ENCODE measurements at regions not wholly inside any gene's neighbourhood (a gene's known extent, or its start where the extent isn't known, plus 50 kb on each side); places are given as distances from the start of the nearest gene placed in this dataset.
A peak's percentile ranks its signal among the peaks of the same experiment; 100 is the strongest.

DNA sequence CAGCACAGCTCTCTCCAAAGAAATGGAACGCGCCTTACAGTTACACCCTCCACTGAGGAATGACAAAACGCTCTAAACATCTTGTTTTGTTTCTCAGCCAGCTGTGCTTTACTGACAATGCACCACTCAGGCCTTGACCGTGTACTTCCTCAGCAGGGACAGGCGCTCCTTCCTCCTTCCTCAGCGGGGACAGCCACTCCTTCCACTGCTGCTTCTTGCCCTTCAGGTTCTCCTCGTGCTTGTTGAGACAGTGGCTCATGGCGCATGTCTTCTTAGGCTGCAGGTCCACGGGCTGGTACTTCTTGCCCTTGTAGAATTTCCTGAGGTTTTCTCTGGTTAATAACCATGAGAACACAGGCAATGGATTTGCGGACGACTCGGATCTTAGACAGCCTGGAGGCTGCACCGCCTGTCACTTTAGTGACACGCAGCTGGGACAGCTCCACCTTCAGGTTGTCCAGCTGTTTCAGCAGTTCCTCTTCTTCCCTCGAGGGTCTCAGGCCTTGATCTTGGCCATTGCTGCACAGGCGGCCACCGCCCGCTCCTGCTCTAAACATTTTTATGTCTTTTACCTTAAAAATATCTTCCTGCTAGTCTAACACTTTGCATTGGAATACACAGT lies 613.8 kb downstream of the BRD1 start:
- DNase-seq = no peak

DNA sequence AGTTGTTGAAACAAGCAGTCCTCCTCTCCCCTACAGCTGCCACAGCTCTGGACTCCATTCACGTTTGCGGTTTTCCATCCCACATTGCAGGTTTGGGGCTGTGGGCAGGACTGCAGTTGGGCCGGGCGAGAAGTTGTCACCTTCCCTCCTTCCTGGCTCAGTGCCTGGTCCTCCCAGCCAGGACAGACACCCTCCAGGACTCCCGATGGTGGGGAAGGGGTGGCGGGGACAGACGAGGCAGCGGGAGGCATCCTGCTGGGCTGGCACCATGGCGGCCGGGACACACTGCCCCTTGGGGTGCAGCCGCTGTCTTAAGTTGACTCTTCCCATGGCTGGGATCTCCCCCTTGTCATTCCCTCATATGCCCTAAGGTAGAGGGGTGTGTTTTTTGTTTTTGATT lies 615.2 kb downstream of the BRD1 start:
- no peak for DNase-seq

- DNase-seq = no peak
Observed at GRCh38 chr22:49212002-49212401, 615.7 kb downstream of the BRD1 start.

DNA sequence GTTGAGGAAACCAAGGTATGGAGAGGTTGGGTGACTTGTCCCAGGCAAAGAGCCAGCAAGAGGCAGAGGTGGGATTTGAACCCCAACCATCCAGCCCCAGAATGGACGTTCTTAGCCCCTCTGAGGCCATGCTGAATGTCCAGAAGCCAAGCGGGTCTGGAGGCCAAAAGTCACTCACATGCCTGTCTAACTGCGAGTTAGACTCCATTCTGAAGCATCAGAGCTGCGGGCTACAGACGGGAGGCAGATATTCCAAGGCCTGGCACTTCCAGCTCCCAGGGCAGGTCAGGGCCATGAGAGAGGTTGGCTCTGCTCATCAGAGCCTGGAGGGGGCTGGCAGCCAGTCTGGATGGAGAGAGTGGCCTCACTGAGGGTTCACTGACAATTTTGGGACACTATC lies 616.5 kb downstream of the BRD1 start:
- DNase-seq = no peak

- DNase-seq = no peak
Observed at GRCh38 chr22:49210606-49211005, 617.1 kb downstream of the BRD1 start.

GRCh38 chr22:49209452-49210195 lies 618.0 kb downstream of the BRD1 start:
- DNase-seq = peak; percentile 73

DNA sequence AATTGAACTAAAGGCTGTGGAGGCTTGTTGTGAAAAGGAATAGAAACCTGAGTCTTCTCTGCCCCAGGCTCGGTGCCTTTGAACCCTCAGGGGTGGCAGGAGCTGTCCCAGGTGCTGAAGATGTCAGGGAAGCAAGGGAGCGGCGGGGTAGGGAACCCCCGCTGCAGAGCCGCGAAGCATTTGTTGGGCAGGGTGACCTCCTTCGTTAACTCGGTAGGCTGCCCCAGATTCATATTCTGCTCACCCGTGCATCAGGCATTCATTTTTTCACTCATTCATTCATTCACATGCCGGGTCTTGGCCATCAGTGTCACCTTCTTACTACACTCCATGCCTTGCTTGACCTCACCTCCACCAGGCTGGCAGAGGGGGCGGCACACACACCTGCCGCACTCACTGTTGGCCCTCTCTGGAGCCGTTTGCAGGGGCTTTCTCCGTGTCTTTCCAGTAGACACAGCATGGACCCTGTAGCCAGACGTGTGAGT lies 618.9 kb downstream of the BRD1 start:
- no peak for DNase-seq

DNA sequence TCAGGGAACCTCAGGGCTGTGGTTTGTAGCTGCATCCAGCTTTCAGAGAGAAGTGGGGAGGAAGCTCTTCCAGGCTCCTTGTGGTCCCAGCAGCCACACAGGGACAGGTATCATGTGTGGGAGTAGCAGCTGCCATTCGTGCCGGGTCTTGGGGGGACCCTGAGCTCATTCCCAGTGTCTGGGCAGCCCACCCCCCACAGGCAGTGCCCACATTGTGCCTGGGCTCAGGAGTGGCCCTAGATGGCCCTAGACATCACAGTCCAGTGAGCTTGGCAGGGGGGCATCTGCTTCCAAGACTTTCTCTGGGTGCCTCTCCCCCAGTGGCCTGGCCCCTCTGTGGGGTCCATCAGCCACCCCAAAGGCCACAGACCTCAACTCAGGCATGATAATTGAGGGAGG lies 619.7 kb downstream of the BRD1 start:
- no peak for DNase-seq

DNA sequence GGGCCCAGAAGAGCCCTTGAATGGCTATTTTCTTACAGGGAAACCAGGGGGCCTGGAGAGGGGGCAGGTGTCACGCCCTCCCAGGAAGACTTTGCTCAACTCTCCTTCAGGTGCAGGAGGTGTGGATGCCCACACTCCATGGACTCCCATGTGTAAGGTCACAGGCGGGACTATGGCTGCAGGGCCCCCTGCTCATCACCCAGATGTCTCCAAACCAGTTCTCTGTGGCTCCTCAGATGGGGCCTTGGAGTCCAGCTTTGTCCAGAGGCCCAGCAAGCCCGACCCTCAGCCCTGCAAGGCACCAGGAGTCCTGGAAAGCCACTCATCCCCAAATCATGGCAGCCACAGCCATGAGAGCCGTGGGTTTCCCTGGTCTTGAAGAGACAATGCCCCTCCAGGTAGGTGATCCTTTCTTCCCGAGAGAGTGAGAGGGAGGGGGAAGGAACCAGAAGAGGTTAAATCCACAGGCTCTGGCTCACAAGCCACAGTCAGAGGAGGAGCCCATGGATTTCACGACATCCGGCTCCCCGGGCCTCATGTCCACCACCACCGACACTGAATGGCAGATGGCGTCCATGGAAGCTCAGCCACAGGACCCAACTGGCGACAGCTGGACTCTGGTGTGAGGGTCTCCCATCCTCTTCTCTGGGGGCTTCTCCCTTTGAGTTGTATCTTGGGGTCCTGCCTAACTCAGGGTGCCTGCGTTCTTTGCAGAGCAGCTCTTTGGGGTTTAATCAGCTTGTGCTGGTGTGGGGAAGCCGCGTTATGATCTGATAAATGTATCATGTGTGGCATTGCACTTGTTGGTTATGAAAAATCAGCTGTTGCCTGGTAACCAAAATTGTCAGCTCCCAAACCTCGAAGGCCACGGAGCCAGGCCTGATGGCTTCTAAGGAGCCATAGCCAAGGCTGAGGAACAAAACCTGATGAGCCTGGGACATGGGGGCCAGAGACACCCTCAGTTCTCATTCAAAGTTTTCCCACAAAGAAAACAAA lies 620.4 kb downstream of the BRD1 start:
- DNase-seq = no peak

DNA sequence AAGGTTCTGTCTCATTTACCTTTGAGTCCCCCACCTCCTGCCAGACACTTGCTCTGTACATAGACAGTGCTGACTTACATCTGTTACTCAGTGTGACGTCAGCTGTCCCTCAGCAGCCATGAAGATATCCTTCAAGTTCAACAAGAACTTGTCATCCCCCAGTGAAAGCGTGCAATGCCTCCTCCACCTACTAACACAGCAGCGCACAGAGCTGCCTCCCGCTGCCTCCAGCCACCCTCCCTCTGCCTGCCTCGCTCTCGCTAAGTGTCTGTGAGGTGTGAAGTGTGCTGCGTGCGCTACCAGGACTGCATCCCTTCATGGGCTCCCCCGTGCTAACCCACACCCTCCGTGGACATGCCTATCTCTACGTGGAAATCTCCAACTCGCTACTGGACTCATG lies 621.4 kb downstream of the BRD1 start:
- DNase-seq = no peak

DNA sequence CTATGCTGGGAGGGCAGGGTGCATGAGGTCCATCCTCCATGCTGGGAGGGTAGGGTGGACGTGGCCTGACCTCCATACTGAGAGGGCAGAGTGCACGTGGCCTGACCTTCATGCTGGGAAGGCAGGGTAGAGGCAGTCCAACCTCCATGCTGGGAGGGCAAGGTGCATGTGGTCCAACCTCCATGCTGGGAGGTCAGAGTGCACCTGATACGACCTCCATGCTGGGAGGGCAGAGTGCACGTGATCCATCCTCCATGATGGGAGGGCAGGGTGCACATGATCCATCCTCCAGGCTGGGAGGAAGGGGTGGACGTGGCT lies 622.2 kb downstream of the BRD1 start:
- no peak for DNase-seq

GRCh38 chr22:49204599-49205482 lies 622.8 kb downstream of the BRD1 start:
- DNase-seq = no peak

DNA sequence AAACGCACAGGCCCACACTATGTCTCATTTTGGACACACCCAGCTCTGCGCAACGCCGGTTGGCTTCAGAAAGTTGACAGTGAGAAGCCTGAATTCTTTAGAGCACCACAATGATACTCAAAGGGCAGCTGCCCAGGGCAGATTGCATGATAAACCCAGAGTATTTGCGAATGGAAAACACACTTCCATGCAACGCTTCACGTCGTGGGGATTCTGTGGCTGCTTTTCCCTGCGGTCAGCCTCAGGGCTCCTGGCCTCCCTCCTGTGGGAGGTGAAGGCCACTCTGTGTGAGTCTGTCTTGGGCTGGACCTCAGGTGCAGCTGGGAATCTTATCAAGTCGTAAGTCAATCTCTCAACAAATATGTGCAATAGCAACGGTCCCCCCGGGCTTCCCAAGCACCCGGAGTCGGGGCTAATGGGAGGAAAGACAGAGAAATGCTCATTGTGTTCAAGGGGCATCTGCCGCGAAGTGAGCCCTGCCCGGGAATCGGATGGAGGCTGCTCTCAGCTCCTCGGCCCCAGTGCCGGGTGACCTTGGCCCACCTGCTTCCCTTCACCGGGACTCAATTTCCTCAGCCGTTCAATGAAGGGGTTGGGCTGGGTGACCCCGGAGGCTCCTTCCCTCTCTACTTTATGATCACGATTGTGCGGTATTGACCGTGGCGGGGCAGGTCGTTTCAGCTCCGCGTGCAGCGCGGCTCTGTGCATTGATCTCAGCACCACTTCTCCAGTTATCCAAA lies 623.6 kb downstream of the BRD1 start:
- DNase-seq = no peak

GRCh38 chr22:49203091-49203858 lies 624.4 kb downstream of the BRD1 start:
- no peak for DNase-seq

DNA sequence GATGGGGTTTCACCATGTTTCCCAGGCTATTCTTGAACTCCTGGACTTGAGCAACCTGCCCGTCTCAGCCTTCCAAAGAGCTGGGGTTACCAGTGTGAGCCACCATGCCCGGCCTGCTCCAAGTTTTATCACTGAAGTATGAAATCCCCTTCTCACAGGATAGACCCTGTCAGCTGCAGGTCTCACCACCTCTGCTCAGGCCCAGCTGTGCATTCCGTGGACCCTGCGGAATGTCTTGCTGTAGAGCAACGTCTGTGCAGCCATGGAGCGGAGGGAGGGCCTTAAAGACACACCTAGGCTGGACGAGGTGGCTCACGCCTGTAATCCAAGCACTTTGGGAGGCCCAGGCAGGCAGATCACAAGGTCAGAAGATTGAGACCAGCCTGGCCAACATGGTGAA lies 625.4 kb downstream of the BRD1 start:
- no peak for DNase-seq

DNA sequence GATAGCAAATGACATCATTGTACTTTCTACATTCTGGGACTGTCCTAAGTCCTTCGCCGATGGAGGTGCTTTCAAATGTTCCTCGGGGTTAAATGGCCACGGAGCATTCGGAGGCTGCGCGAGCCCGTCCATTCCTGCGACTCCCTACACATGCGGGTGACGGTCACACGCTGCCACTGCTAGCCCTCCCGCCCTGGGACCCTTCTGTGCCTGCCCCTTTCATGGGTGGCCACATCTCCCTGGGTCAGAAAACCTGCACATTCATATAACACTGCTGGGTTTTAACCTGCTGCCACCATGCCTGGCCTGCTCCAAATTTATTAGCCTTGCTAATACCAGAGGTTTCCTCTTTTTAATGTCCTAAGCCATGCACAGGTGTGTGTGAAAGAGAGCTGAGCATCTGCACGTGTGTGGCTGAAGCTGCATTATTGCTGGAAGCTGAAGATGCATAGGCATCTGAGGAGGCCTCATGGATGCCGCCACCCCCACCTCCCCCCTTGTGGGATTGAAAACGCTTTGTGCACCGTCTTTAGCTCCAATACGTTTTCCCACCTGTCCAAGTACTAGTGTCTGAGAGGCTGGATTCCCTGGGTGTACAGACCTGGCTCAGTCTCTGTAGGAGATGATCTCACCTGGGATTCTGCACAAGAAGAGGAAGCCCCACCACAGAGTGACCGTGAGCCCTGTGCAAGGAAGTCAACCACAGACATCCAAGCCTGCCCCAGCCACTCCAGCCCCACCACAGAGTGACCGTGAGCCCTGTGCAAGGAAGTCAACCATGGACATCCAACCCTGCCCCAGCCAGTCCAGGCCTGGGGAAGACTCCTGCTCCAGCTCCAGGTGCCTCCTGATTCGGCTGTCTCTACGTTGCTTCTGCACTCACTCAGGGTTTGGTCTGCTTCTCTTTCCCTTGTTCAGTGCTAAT lies 626.4 kb downstream of the BRD1 start:
- no peak for DNase-seq

DNA sequence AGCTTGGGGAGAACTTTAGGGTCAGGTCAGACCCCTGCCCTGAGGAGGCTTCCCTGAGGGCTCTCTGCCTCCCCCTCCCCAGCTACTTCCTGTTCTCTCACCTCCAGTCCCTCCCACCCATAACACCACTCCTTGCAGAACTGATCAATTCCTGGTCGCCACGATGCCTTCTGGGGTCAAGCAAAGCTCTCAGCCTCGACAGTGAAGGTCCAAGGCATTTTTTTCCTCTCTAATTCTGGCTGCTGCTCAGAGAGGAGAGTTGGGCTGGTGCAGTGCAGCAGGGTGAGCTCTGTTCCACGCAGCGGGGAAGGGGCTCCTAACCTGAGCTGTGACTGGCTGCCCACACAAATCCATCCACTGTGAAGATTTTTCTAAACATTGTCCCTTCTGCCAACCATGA lies 628.4 kb downstream of the BRD1 start:
- no peak for DNase-seq

DNA sequence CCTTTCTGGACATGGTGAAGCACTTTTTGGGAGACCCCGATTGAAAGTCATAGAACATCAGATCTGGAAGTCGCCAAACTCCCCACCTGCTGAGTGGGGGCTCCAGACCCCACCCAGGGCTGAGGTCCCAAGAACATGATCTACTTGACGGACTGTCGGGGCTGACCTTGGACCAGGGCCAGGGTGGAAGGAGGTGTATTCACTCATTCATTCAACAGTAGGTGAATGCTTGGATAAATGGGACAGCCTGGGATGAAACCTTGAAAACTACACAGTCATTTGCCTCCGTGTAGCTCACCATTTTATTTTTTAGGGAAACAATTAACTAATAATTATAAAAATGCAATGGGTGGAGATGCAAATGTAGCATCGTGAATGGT lies 629.0 kb downstream of the BRD1 start:
- no peak for DNase-seq

DNA sequence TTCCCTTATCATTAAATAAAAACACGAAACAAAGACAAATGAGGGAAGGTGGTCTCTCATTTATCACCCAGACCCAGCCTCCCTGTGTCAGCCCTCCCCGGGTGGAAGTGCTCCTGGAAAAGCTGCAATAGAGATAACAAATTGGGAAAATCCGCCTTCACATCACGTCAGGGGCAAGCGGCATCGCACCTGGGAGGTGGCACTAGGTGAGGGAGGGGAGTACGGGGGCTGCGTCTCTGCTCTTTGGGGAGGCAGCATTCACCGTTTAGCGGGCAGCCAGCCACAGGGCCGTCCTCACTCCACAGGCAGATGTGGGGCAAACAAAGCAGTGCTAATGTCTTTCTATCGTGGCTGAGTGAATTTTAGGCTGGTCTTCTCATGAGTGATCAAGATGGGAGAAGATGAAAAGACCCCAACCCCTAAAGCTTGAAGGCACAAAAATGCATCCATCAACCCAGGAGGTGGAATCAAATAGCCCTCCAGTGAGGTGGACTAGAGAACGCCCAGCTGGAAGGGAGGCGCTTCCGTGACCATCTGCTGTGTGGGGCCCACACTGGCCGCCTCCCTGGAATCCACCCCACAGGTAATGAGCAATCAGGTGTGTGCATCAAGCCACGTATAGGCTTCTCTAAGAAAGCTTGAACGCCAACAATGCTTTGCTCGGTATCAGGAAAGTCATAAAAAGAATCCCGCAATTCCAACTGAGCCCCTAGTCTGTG lies 629.5 kb downstream of the BRD1 start:
- no peak for DNase-seq
